IPS-20b (cell line): ENCODE measurements at regions not wholly inside any gene's neighbourhood (a gene's known extent, or its start where the extent isn't known, plus 50 kb on each side); places are given as distances from the start of the nearest gene placed in this dataset.

Experiments
- H3K27ac ChIP-seq: one replicate; pipeline ENCODE4 v1.5.1; 2013; ENCODE audit warnings: low read length
- H3K27me3 ChIP-seq: 2 replicates; pipeline ENCODE4 v1.6.1; 2013; ENCODE audit warnings: mild to moderate bottlenecking, low read length, inconsistent platforms; ENCODE audit not compliant: insufficient read depth
- H3K36me3 ChIP-seq: 2 replicates; pipeline ENCODE4 v1.6.1; 2013; ENCODE audit warnings: low read depth, mild to moderate bottlenecking, inconsistent platforms, low read length, moderate library complexity; ENCODE audit not compliant: insufficient read depth
- H3K4me1 ChIP-seq: 2 replicates; pipeline ENCODE4 v1.6.1; 2013; ENCODE audit warnings: mild to moderate bottlenecking, control low read depth, inconsistent platforms, low read length, moderate library complexity; ENCODE audit not compliant: insufficient read depth
- H3K4me3 ChIP-seq: 2 replicates; pipeline ENCODE4 v1.5.1; 2013; ENCODE audit warnings: mild to moderate bottlenecking, low read length, inconsistent platforms
- H3K9ac ChIP-seq: 2 replicates; pipeline ENCODE4 v1.6.1; 2013; ENCODE audit warnings: low read depth, mild to moderate bottlenecking, inconsistent platforms, low read length, moderate library complexity
- H3K9me3 ChIP-seq: 2 replicates; pipeline ENCODE4 v1.6.1; 2013; ENCODE audit warnings: mild to moderate bottlenecking, low read depth, low read length, inconsistent platforms; ENCODE audit not compliant: insufficient read depth

- Histone ChIP-seq H3K4me3 (no peak overlapping the region), H3K9ac (no peak overlapping the region), H3K27ac (no peak overlapping the region)
Observed at GRCh38 chr4:11543706-11544105, 115.0 kb upstream of the HS3ST1 start.

GRCh38 chr4:11542952-11543351 lies 114.3 kb upstream of the HS3ST1 start:
- H3K36me3 ChIP-seq = no peaks in the 10 kb centered on the region
- no peaks in the 10 kb centered on the region for H3K4me1 ChIP-seq
- H3K4me3 ChIP-seq = no peak overlapping the region
- no peaks in the 10 kb centered on the region for H3K27me3 ChIP-seq
- H3K9me3 ChIP-seq = no peaks in the 10 kb centered on the region
- H3K9ac ChIP-seq = no peak overlapping the region
- no peak overlapping the region for H3K27ac ChIP-seq

More at GRCh38 chr4:11543706-11544105, 115.0 kb upstream of the HS3ST1 start:
- Histone ChIP-seq H3K9me3 (no peaks in the 10 kb centered on the region), H3K4me1 (no peaks in the 10 kb centered on the region), H3K36me3 (no peaks in the 10 kb centered on the region), H3K27me3 (no peaks in the 10 kb centered on the region)

- no peaks in the 10 kb centered on the region for H3K36me3 ChIP-seq
- H3K4me1 ChIP-seq = peaks cover 8% of the 10 kb centered on the region; the same call in 1 of the 2 replicates
- no peak overlapping the region for H3K9ac ChIP-seq
- no peaks in the 10 kb centered on the region for H3K9me3 ChIP-seq
- H3K27ac ChIP-seq = no peak overlapping the region
- H3K27me3 ChIP-seq = no peaks in the 10 kb centered on the region
- H3K4me3 ChIP-seq = no peak overlapping the region
Observed at GRCh38 chr4:11537846-11538245, 109.2 kb upstream of the HS3ST1 start.

- Histone ChIP-seq H3K4me3 (no peak overlapping the region), H3K27me3 (no peaks in the 10 kb centered on the region)
Observed at GRCh38 chr4:11535333-11535732, 106.6 kb upstream of the HS3ST1 start.

GRCh38 chr4:11534623-11535302 lies 106.1 kb upstream of the HS3ST1 start:
- H3K4me1 ChIP-seq = peaks cover 8% of the 10 kb centered on the region; the same call in 1 of the 2 replicates
- H3K27ac ChIP-seq = no peak overlapping the region
- peaks cover 6% of the 10 kb centered on the region; the same call in 1 of the 2 replicates for H3K9me3 ChIP-seq
- H3K27me3 ChIP-seq = no peaks in the 10 kb centered on the region
- H3K9ac ChIP-seq = no peak overlapping the region
- H3K36me3 ChIP-seq = no peaks in the 10 kb centered on the region
- H3K4me3 ChIP-seq = no peak overlapping the region

More at GRCh38 chr4:11535333-11535732, 106.6 kb upstream of the HS3ST1 start:
- Histone ChIP-seq H3K36me3 (no peaks in the 10 kb centered on the region), H3K4me1 (peaks cover 8% of the 10 kb centered on the region; the same call in 1 of the 2 replicates), H3K9me3 (peaks cover 4% of the 10 kb centered on the region; the same call in 1 of the 2 replicates), H3K9ac (no peak overlapping the region), H3K27ac (no peak overlapping the region)

GRCh38 chr4:11532138-11532537 lies 103.4 kb upstream of the HS3ST1 start:
- Histone ChIP-seq H3K36me3 (no peaks in the 10 kb centered on the region), H3K27me3 (no peaks in the 10 kb centered on the region), H3K27ac (no peak overlapping the region), H3K4me3 (no peak overlapping the region), H3K9me3 (peaks cover 6% of the 10 kb centered on the region; the same call in 1 of the 2 replicates), H3K4me1 (peaks cover 8% of the 10 kb centered on the region; the same call in 1 of the 2 replicates), H3K9ac (no peak overlapping the region)

GRCh38 chr4:11529625-11530201 lies 101.0 kb upstream of the HS3ST1 start:
- no peaks in the 10 kb centered on the region for H3K4me1 ChIP-seq
- no peaks in the 10 kb centered on the region for H3K36me3 ChIP-seq
- H3K9me3 ChIP-seq = peaks cover 6% of the 10 kb centered on the region; the same call in 1 of the 2 replicates
- no peak overlapping the region for H3K4me3 ChIP-seq
- no peak overlapping the region for H3K27ac ChIP-seq
- no peak overlapping the region for H3K9ac ChIP-seq
- H3K27me3 ChIP-seq = no peaks in the 10 kb centered on the region

- H3K36me3 ChIP-seq = no peaks in the 10 kb centered on the region
- no peaks in the 10 kb centered on the region for H3K4me1 ChIP-seq
- no peak overlapping the region for H3K4me3 ChIP-seq
- no peaks in the 10 kb centered on the region for H3K9me3 ChIP-seq
- H3K9ac ChIP-seq = no peak overlapping the region
- H3K27me3 ChIP-seq = no peaks in the 10 kb centered on the region
- no peak overlapping the region for H3K27ac ChIP-seq
Observed at GRCh38 chr4:11525085-11525484, 96.4 kb upstream of the HS3ST1 start.

- no peaks in the 10 kb centered on the region for H3K36me3 ChIP-seq
- no peaks in the 10 kb centered on the region for H3K9me3 ChIP-seq
- no peak overlapping the region for H3K9ac ChIP-seq
- no peaks in the 10 kb centered on the region for H3K4me1 ChIP-seq
- H3K27ac ChIP-seq = no peak overlapping the region
- H3K27me3 ChIP-seq = no peaks in the 10 kb centered on the region
- no peak overlapping the region for H3K4me3 ChIP-seq
Observed at GRCh38 chr4:11518754-11519153, 90.1 kb upstream of the HS3ST1 start.

- no peaks in the 10 kb centered on the region for H3K4me1 ChIP-seq
- H3K27me3 ChIP-seq = no peaks in the 10 kb centered on the region
- no peaks in the 10 kb centered on the region for H3K36me3 ChIP-seq
- no peaks in the 10 kb centered on the region for H3K9me3 ChIP-seq
- H3K27ac ChIP-seq = no peak overlapping the region
- no peak overlapping the region for H3K9ac ChIP-seq
- no peak overlapping the region for H3K4me3 ChIP-seq
Observed at GRCh38 chr4:11514779-11515419, 86.2 kb upstream of the HS3ST1 start.

GRCh38 chr4:11514003-11514402 lies 85.3 kb upstream of the HS3ST1 start:
- H3K27ac ChIP-seq = no peak overlapping the region

GRCh38 chr4:11512871-11513270 lies 84.2 kb upstream of the HS3ST1 start:
- Histone ChIP-seq H3K27ac (no peak overlapping the region), H3K9ac (no peak overlapping the region), H3K4me3 (no peak overlapping the region), H3K4me1 (no peaks in the 10 kb centered on the region), H3K9me3 (no peaks in the 10 kb centered on the region), H3K36me3 (no peaks in the 10 kb centered on the region), H3K27me3 (no peaks in the 10 kb centered on the region)

More at GRCh38 chr4:11514003-11514402, 85.3 kb upstream of the HS3ST1 start:
- no peaks in the 10 kb centered on the region for H3K27me3 ChIP-seq
- H3K36me3 ChIP-seq = no peaks in the 10 kb centered on the region
- no peak overlapping the region for H3K4me3 ChIP-seq
- H3K9ac ChIP-seq = no peak overlapping the region
- no peaks in the 10 kb centered on the region for H3K4me1 ChIP-seq
- no peaks in the 10 kb centered on the region for H3K9me3 ChIP-seq
